OCI-LY1 (cell line): ENCODE measurements at regions not wholly inside any gene's neighbourhood (a gene's known extent, or its start where the extent isn't known, plus 50 kb on each side); places are given as distances from the start of the nearest gene placed in this dataset.

Source experiments
- H2AFZ ChIP-seq: fragments of 200-600 bp; sonication (generic), shearing (Covaris generic); 2 replicates; pipeline ENCODE4 v1.6.0; 2014; ENCODE audit warnings: antibody characterized with exemption, mild to moderate bottlenecking, low read length
- H3F3A ChIP-seq: fragments of 200-600 bp; sonication (generic), shearing (Covaris generic); 2 replicates; pipeline ENCODE4 v1.6.0; 2014; ENCODE audit warnings: mild to moderate bottlenecking, antibody characterized with exemption, low read length, moderate library complexity; ENCODE audit not compliant: insufficient read depth
- H3K27ac ChIP-seq: fragments of 200-600 bp; sonication (generic); 2 replicates; pipeline ENCODE4 v1.5.1; 2014; ENCODE audit warnings: low read length, mixed run types, mild to moderate bottlenecking, low read depth; ENCODE audit not compliant: poor library complexity, severe bottlenecking
- H3K27me3 ChIP-seq: fragments of 200-600 bp; sonication (generic); 2 replicates; pipeline ENCODE4 v1.6.0; 2014; ENCODE audit warnings: antibody characterized with exemption, mild to moderate bottlenecking, low read length, moderate library complexity; ENCODE audit not compliant: insufficient read depth
- H3K36me3 ChIP-seq: fragments of 200-600 bp; sonication (generic); 2 replicates; pipeline ENCODE4 v1.6.1; 2014; ENCODE audit warnings: mild to moderate bottlenecking, antibody characterized with exemption, low read length, moderate library complexity, mixed read lengths; ENCODE audit not compliant: insufficient read depth
- H3K4me1 ChIP-seq: fragments of 200-600 bp; sonication (generic); 2 replicates; pipeline ENCODE4 v1.5.1; 2014; ENCODE audit warnings: mild to moderate bottlenecking, low read length, moderate library complexity; ENCODE audit not compliant: insufficient read depth, severe bottlenecking
- H3K4me2 ChIP-seq: fragments of 200-600 bp; sonication (generic), shearing (Covaris generic); 2 replicates; pipeline ENCODE4 v1.6.1; 2014; ENCODE audit warnings: low read length
- H3K4me3 ChIP-seq: fragments of 200-600 bp; sonication (generic); 2 replicates; pipeline ENCODE4 v1.5.1; 2014; ENCODE audit warnings: low read length, low read depth, mild to moderate bottlenecking, mixed read lengths; ENCODE audit not compliant: poor library complexity, severe bottlenecking
- H3K79me2 ChIP-seq: fragments of 200-600 bp; shearing (Covaris generic); 2 replicates; pipeline ENCODE4 v1.6.1; 2016; ENCODE audit warnings: mixed run types, low read length, mixed read lengths; ENCODE audit not compliant: insufficient read depth
- H3K9ac ChIP-seq: fragments of 200-600 bp; sonication (generic), shearing (Covaris generic); 2 replicates; pipeline ENCODE4 v1.6.1; 2014; ENCODE audit warnings: mild to moderate bottlenecking, low read length, mixed read lengths
- H3K9me2 ChIP-seq: fragments of 200-600 bp; sonication (generic), shearing (Covaris generic); 2 replicates; pipeline ENCODE4 v1.6.1; 2014; ENCODE audit warnings: low read depth, mild to moderate bottlenecking, low read length, mixed read lengths
- H3K9me3 ChIP-seq: fragments of 200-600 bp; shearing (Covaris generic); 2 replicates; pipeline ENCODE4 v1.6.1; 2014; ENCODE audit warnings: low read length, mixed read lengths
- H4K20me1 ChIP-seq: fragments of 200-600 bp; sonication (generic), shearing (Covaris generic); 2 replicates; pipeline ENCODE4 v1.6.0; 2016; ENCODE audit warnings: mild to moderate bottlenecking, low read length; ENCODE audit not compliant: insufficient read depth
- EZH2 ChIP-seq: fragments of 200-600 bp; sonication (generic), shearing (Covaris generic); IDR thresholded peaks from 2 replicates; pipeline ENCODE4 v1.8.0; 2017; ENCODE audit warnings: borderline replicate concordance, mixed run types, mild to moderate bottlenecking, antibody characterized with exemption, low read length, moderate library complexity, mixed read lengths
- TF ChIP-seq, protein P1 (sequence below): fragments of 200-600 bp; sonication (generic), shearing (Covaris generic); IDR thresholded peaks from 2 replicates; pipeline ENCODE4 v1.5.1; 2017; ENCODE audit warnings: mild to moderate bottlenecking, antibody characterized with exemption, low read length, moderate library complexity, mixed read lengths

DNA sequence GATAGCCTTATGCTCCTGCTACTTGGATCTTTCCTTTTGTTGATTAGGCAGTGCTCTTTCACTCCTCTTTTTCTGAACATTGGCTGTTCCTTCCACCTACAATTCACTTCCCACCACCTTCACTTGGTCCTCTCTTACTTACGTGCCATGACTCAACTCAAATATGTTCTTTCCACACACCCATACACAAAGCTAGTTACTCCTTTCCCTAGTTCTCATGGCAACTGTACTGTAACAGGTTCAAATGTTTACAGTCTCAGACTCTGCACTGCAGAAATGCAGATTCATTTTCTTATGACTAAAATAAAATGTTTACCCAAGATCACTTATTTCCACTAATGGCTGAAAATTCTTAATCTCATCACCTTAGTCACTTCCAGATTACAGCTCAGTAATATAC is 174.0 kb upstream of the TSHZ2 start:
- Histone ChIP-seq H3K9ac (no peak overlapping the region), H3K79me2 (no peaks in the 10 kb centered on the region), H2AFZ (no peak overlapping the region), H4K20me1 (no peaks in the 10 kb centered on the region), H3K36me3 (no peaks in the 10 kb centered on the region), H3K27me3 (no peaks in the 10 kb centered on the region), H3K4me1 (no peaks in the 10 kb centered on the region), H3K9me3 (no peaks in the 10 kb centered on the region), H3K27ac (no peak overlapping the region), H3F3A (no peaks in the 10 kb centered on the region), H3K4me3 (no peak overlapping the region), H3K4me2 (no peak overlapping the region), H3K9me2 (no peaks in the 10 kb centered on the region)
- TF ChIP-seq, protein P1, sequence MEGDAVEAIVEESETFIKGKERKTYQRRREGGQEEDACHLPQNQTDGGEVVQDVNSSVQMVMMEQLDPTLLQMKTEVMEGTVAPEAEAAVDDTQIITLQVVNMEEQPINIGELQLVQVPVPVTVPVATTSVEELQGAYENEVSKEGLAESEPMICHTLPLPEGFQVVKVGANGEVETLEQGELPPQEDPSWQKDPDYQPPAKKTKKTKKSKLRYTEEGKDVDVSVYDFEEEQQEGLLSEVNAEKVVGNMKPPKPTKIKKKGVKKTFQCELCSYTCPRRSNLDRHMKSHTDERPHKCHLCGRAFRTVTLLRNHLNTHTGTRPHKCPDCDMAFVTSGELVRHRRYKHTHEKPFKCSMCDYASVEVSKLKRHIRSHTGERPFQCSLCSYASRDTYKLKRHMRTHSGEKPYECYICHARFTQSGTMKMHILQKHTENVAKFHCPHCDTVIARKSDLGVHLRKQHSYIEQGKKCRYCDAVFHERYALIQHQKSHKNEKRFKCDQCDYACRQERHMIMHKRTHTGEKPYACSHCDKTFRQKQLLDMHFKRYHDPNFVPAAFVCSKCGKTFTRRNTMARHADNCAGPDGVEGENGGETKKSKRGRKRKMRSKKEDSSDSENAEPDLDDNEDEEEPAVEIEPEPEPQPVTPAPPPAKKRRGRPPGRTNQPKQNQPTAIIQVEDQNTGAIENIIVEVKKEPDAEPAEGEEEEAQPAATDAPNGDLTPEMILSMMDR = no peak
- TF ChIP-seq EZH2 = no peak

DNA sequence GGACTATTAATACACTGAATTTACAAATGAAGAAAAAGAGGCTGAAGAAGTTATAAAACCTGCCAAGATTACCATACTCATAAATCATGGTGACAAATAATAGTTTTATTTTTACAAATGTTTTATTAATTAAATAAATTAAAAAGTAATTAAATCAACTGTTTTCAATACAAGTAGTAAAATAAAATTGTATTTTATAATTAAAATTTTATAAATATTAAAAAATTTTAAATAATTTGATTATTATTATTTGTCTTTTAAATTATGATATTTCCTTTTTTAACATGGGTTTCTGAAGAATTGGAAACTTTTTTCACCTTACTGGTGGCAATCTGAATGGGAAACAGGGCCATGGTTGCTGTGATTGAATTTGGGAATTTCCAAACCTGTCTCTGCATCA is 177.3 kb upstream of the TSHZ2 start:
- TF ChIP-seq, protein P1 = no peak
- TF ChIP-seq EZH2 = no peak
- no peaks in the 10 kb centered on the region for H3F3A ChIP-seq
- no peaks in the 10 kb centered on the region for H3K27me3 ChIP-seq
- H3K9ac ChIP-seq = no peak overlapping the region
- no peaks in the 10 kb centered on the region for H4K20me1 ChIP-seq
- no peak overlapping the region for H3K27ac ChIP-seq
- no peak overlapping the region for H2AFZ ChIP-seq
- H3K4me3 ChIP-seq = no peak overlapping the region
- no peak overlapping the region for H3K4me2 ChIP-seq
- no peaks in the 10 kb centered on the region for H3K79me2 ChIP-seq
- H3K4me1 ChIP-seq = no peaks in the 10 kb centered on the region
- H3K9me3 ChIP-seq = no peaks in the 10 kb centered on the region
- H3K9me2 ChIP-seq = no peaks in the 10 kb centered on the region
- H3K36me3 ChIP-seq = no peaks in the 10 kb centered on the region

DNA sequence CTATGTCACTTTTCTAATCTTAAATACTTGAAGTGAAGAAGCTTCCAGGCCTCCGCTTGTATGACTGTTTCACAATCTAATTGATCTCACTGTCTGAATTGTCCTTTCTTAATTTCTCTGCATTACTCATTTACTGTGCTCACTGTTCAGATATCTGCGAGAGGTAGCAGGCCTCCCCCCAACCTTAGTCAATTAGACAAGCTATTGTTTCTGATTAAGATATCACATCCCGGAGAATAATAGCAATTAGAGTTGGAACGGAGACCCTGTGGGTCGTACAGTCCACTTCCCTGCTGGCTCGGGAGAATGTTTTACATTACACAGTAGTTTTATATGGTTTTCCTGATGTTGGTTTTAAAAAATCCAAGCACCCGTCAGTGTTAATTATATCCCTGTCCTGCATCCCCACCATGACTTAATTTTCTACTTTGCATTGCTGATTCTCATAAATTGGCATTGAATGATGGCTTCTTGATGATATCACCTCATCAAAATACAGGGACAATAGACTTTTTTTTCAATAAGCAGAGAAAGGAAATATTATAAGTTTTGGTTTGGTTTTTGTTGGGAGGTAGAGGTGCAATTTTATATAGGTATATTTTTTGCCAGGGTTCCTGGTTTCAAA is 178.7 kb upstream of the TSHZ2 start:
- H3K9me2 ChIP-seq = no peaks in the 10 kb centered on the region
- no peaks in the 10 kb centered on the region for H3K27me3 ChIP-seq
- TF ChIP-seq EZH2 = no peak
- TF ChIP-seq, protein P1 = no peak
- H3F3A ChIP-seq = no peaks in the 10 kb centered on the region
- no peaks in the 10 kb centered on the region for H3K9me3 ChIP-seq
- no peak overlapping the region for H3K9ac ChIP-seq
- H3K4me3 ChIP-seq = no peak overlapping the region
- no peaks in the 10 kb centered on the region for H4K20me1 ChIP-seq
- no peaks in the 10 kb centered on the region for H3K79me2 ChIP-seq
- no peaks in the 10 kb centered on the region for H3K36me3 ChIP-seq
- no peaks in the 10 kb centered on the region for H3K4me1 ChIP-seq
- H3K4me2 ChIP-seq = no peak overlapping the region
- H3K27ac ChIP-seq = no peak overlapping the region
- no peak overlapping the region for H2AFZ ChIP-seq
